ENCODE measurements at regions not wholly inside any gene's neighbourhood (a gene's known extent, or its start where the extent isn't known, plus 50 kb on each side); places are given as distances from the start of the nearest gene placed in this dataset.

DNA sequence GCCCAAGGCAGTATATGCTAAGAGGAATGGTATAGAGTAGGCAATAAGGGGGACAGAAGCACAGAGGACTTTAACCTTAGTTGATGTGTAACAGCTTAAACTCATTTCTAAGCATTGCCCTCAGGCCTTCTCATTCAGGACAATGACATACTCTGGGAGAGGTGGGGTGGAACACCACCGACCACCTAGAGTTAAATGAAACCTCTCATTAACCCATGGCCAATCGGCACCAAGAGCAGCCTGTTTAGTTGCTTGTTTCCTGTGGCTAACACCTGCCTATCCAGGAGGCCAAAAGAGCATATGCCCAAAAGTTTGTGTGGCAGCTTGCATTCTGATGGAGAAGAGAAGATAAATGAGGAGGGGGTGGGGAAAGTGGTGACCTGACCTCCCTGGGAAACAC is 50.0 kb downstream of the PABIR2 start:
- no peak for DNase-seq

DNA sequence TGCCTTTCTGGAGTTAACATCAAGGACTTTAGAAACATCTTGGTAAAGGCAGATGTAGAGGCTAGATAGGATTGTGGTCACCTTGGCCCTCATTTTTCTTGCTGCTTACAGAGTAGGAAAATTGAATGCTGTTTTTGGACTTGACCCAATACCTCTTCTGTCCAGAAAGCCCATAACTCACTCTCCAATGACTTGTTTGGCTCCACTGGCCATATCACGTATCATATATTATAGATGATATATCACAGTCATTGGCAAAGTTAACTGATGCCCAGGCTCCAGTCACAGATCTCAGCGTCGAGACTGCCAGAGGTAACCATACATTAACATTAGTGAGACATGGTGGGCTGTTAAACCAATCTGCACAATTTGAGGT is 50.6 kb downstream of the PABIR2 start:
- DNase-seq: no peak

DNA sequence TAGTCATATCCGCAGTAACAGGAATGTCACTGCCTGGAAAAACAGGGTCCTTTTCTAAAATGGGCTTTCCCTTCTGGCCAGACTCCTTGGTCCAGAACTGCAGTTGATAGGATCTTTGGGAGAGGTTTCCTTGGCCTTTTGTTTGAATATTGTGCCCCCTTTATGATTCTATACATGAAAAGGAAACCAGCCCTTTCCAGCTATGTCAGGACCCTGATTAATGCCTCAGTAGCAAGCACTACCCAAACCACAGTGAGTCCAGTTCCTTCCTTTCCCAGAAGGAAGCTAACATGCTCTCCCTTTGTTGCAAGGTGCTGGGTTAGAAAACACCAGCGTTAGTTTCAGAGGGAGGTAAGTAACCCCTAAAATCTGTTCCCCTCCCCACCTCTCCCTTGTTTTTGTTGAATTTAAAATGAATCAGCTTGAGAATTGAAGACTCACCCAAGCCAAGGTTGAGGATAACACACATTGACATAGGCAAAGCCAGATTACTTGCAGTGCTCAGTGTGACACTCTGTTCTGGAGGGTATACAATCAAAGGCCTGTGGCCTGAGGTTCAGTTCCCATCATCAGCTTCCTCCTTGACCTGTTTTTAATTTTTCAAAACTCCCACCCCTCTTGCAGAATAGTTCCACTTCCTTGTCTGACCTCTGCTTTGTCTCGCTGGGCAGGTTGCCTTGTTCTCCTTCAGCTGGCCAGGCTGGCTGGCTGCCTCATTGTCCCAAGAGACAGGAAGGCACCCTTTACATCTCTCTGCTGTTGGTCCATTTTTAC is 51.2 kb downstream of the PABIR2 start:
- DNase-seq: no peak

DNA sequence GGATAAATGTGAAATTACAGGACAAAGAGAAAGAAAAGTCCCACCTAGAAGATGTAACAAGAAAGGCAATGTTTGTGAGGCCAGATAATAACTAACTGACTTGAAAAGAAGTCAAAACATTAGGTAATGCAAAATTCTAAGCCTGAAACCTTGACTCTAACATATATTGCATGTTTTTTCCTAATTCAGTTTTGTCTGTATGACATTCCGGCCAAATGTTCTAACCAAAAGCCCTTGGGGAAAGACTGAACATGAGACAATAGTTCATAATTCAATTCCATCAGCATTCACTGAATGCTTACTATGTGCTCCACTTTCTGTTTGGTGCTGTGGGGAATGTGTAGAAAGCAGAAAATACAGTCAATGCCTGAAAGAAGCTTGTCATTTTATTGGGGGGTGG is 53.9 kb downstream of the PABIR2 start:
- no peak for DNase-seq

DNA sequence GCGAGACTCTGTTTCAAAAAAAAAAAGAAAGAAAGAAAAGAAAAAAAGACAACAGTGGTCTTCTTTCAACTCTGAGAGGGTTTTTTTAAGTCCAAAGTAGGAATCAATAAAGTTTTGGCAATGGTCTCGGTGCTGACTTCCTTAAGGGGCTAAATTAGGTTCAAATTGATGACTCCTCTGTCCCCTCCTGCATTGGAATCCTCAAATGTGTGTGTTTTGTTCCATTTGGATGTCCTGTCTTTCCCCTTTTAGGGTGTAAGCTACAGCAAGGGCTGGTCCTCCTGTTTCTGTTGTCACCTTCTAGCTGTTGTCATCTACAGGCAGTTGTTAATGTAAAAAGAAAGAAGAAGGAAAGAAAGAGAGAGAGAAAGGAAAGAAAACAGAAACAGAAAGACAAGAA is 54.4 kb downstream of the PABIR2 start:
- DNase-seq: no peak

DNA sequence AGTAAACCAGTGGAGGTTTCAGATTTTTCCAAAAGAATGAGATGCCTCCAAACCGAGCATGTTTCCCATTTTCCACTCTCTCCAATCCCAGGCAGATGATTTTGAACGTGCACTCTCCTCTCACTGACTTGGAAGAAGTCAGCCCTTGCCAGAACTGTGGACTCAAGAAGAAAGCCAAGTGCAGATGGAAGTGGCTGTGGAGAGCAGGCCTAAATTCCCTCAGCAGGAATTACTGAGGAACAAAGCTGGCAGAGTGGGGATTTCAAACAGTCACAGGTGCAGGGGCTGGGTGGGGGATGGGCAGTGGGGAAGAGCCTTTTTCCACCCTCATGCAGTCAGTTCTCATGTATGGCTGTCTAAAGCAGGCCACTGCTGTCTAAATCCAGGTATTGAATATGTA is 55.3 kb downstream of the PABIR2 start:
- DNase-seq: no peak

DNA sequence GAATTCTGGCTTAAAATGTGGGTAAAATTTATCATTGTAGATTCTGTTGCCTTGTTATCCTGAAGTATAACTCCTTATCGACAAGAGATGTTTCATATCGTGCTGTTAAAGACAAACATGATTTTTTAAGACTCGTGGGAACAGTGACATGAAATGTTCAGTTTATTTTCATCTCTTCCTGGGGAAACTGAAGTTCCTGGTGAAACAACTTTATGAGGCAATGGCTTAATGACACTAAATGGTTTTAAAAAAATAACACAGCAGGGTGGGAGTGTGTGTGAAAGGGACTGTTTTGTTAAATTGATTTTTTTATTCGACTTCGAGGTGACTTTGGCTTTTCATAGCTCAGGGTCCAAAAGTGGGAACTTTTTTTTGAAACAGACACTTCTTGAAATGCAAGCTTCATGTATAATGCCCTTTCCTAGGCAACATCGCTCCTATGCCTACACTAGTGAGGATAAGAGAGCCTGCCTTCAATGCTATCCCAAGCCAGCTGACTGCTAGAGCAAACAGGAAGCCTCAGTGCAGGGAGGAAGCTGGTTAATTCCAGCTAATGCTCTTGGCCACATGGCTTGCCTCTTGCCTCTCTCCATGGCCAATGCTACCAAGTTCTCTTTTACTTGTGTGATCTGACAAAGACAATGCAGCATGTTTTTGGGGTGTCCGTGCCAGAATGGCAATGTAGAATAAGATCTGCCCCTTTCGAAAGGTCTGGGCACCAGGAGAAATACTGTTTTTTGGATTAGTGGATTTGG is 57.8 kb downstream of the PABIR2 start:
- DNase-seq: no peak

DNA sequence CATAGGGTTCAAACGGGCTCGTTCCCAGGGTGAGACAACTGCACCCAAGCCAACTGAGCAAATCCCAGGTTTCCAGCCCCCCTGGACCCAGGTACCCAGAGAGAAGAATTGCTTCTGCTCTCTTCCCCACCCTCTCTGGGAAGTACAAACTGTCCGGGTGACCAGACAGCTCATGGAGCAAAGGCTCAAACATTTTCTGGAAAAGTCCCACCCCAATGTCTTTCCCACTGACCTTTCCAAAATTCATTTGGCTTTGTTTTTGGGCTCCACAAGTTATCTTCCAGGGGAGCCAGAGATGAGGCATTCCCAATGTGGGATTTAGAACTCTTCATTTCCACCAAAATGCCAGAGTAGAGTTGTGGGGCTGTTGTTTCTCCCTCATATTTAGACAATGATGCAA is 58.6 kb downstream of the PABIR2 start:
- DNase-seq: no peak

DNA sequence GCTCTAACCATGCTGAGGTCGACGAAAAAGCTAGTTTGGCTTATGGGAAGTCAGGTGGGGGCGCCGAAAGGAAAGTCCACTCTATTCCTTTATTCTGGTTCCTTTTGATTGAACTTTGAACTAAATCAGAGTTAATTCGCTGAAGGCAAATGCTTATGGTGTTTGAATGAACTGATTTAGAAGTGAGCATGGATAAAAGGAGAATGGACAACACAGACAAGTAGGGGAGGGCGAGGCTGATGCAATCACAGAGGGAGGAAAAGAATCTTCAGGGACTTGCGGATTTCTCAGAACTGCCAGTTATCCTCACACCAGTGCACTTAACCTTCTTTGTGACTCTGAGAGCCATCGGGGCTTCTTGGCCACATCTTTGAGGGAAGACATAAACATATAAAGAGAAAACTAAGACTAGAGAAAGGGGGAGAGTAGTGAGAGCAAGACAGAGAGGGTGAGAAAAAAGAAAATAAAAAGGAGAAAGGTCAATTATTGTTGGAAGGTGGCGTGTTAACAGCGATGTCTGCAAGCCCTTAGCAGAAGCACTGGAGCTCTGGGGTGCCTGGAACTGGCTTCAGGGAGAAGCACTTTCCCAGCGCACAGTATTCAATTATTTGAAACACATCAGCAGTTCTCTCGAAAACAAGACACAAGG is 59.2 kb downstream of the PABIR2 start:
- DNase-seq: no peak

DNA sequence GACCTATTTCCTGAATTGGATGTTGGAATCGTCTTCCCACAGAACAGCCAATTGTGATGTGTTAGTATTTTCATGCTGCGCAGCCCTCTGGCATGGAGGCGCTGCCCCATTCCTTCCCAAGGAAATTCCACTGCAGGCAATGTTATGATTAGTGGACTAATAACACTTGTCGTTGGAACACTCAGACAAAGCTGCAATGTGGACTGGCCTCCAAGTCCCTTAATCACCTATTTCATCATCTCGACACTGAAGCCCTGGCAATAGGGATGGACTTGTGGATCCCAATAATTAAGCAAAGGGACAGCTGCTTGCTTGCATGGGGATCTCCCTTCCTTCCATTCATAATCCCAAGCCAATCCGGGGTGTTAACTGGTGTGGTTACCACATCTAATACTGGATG is 59.9 kb downstream of the PABIR2 start:
- no peak for DNase-seq

DNA sequence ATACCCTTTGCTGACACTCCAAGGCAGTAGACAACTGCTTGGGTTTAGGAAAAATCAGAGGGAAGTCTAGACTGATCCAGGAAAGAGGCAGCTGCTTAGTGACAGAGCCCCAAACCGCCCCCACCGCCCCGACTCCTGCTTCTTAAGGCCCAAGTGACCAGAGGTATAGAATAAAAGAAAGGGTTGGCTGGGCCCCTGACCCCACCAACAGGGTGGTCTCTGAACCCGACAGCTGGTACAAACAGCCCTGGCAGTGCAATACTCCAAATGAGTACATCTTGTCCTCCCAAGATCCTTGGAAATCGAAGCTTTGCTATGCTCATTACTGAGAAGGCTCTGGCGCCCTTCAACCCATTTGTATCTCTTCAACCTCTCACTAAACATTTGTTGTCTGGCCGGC is 60.6 kb downstream of the PABIR2 start:
- DNase-seq: no peak

DNA sequence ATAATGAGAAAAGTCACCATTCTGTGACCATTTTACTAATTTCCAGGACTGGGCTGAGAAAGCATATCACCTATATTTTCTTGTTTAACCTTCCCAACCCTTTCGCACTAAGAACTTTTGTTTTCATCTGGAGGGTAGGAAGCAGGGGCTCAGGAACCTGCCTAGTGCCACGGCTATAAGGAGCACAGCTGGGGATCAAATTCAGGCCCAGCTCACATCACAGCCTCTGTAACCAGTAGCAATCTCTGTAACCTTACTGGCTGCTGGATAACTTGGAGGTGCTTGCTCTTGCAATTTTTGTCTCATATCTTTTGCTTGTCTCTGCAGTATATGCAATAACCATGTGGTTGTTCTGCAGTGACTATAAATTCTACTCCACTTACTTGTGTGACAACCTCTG is 62.0 kb downstream of the PABIR2 start:
- DNase-seq: no peak

DNA sequence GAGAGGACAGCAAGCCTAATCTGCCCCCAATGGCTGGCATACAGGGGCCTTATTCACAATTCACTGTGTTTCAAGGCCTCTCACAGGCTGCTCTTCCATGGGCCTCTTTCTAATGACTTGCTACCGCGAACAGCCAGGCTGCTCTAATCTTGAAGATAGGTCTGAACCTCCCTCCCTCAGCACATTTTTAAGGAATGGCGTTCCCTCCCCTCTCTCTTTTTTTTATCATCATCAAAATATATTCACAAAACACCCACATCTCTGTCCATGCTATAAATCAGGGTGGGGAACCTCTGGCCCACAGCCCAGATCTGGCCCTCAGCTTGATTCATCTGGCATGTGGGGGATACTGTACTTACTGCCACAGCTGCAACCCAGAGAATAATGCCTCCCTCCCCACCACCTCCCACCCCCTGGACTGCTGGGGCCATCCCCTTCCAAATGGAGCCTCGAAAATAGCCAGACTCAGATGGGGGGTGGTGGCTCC is 62.5 kb downstream of the PABIR2 start:
- DNase-seq: peak; percentile 23

DNA sequence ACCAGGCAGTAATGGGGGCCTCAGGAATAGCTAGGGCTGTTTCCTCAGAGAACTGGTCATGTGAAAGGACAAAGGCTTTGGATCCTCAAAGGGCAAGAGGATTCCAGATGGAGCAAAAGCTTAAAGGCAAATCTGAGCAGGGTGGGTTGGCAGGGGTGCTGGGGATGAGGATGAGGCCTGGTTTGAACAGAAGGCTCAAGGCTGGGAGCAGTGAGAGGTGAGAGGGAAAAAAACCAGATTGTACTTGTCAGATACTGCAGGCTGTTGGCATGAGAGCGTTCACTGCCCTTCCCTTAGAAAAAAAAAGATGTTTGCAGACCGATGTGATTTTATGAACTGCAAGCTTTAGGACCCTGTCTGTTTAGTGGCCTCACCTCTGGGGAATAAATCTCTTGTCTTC is 63.4 kb downstream of the PABIR2 start:
- DNase-seq: no peak

DNA sequence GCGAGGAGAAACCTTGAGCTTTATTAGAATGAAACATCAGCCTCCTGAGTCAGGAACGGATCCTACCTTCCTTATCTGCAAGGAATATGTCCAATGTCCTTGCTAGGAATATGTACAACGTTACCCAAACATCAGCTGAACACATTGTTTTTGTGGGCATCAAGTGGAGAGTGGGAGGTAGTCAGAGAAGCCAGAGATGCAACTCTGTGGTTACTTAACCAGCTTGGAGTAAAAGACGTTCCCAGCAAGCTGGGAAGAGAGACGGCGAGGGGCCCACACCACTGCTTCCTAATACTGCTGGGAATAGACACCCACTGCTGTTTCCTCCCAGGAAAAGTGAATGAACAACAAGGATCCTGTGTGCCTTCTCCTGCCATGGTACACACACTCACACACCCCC is 64.3 kb downstream of the PABIR2 start:
- no peak for DNase-seq

DNA sequence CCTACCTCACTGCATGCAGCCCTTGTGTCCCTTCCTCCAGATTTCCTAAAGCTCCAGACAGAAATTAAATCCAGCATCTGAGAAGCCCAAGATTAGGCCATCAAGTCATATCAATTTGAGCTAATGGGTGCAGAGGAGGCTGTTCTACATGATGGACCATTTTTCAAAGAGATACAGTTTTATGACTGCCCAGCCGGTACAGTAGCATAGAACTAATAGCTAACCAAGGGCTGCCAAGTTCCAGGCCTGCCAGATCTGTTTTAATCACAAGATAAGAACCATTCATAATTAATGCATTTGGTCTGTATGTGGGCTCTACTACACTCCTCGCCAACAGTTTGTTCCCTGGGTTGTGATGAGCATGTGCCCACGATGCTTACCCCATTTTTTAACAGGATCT is 64.9 kb downstream of the PABIR2 start:
- DNase-seq: no peak

DNA sequence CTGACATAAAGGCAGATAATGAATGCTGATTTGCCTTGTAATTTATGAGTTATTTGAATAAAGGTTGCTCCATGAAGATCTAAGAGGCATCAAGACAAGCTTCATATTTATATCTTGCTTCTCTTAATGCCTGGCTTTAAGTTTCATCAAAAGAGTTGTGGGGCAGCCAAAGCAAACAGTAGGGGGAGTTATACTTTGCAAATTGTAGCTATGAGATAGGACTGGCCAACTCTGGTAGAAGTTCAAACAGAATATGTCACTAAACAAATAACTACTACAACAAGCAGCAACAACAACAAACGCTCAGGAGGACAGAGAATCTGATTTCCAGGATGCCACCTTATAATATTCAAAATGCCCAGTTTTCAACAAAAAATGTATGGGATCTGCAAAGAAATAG is 69.1 kb upstream of the PLAC1 start:
- no peak for DNase-seq

DNA sequence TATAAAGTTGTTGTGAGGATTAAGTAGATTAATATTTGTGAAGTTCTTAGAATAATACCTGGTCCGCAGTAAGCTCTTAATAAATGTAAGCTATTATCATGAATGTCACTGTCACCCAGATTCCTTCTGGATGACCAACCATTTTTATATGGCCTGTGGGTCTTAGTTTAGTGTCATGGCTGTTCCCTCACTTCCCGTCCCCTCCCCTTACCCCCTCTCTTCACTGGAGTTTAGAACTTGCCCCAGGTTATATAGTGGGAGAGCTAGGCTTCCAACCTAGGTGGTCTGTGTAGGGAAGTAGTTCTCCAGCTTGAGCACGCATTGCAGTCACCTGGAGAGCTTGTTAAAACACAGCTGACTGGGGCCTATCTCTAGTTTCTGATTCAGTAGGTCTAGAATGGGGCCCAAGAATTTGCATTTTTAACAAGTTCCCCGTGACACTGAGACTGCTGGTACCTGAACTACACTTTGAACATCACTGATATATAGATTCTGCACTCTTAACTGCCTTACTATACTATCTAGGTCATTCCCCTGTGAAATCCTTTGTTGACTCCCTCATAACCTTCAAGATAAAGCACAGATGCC is 66.9 kb upstream of the PLAC1 start:
- DNase-seq: no peak

DNA sequence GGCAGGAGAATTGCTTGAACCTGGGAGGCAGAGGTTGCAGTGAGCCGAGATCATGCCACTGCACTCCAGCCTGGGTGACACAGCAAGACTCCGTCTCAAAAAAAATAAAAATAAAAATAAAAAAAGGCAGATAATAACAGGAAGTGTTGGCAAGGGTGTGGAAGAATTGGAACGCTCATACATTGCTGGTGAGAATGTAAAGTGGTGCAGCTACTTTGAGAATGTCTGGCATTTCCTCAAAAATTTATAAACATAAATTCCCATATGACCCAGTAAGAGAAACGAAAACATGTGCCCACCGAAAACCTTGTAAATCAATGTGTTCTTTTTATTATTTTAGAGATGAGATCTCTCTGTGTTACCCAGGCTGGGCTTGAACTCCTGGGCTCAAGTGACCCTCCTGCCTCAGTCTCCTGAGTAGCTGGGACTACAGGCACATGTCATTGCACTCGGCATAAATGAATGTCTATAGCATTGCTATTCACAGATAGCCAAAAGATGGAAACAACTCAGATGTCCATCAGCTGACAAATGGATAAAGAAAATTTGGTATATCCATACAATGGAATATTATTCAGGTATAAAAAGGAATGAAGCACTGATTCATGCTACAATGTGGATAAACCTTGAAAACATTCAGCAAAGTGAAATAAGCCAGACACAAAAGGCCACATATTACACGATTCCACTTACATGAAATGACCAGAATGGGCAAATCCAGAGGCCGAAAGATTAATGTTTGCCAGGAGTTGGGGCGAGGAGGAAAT is 63.7 kb upstream of the PLAC1 start:
- no peak for DNase-seq

DNA sequence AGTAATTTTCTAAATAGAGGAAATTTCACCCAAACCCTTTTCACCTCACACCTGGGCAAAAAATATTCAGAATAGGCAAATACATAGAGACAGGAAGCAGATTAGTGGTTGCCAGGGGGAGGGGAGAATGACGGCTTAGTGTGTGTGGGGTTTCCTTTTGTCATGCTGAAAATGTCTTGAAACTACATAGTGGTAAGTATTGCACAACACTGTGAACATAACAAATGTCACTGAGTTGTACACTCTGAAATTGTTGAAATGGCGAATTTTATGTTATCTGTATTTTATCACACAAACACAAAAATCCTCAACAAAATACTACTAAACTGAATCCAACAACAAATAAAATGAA is 60.7 kb upstream of the PLAC1 start:
- peak; percentile 0 for DNase-seq

DNA sequence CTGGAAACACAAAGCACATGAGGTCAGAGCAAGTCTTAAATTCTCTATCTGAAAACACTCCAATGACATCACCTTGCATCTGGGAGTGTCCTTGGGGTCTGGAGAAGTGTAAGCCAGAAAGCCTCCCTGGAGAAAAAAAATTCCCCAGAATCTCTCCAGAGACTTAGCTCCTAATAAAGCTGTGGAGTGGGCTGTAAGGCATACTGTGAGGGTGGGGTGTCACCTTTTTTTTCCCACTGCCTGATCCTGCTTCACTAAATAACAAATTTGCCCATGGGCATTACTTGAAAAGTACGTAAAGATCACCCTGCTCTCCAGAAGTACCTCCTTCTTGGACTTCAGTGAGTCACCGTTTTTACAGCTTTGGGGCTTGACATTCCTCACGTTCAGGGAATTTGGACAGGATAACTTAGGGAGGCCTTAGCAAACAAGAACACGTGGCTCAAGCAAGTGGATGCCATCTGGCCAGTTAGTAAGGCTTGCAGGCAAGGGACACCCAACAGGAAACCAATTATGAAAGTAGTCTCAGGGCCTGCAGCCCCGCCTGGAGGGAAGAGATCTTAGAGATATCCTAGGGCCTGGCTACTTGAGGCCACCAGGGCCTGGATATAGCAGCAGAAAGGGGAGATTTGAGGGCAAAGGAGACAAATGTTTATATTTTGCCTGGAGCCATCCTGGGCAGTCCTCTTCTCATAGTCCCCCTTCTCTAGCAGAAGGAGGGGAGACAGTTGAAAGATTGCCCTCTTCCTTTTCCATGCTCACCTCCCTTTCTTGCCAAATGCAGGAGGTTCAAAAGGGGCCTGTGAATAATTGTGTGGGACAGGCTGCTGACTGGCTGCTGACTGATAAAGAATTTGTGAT is 60.1 kb upstream of the PLAC1 start:
- peak; percentile 26 for DNase-seq

DNA sequence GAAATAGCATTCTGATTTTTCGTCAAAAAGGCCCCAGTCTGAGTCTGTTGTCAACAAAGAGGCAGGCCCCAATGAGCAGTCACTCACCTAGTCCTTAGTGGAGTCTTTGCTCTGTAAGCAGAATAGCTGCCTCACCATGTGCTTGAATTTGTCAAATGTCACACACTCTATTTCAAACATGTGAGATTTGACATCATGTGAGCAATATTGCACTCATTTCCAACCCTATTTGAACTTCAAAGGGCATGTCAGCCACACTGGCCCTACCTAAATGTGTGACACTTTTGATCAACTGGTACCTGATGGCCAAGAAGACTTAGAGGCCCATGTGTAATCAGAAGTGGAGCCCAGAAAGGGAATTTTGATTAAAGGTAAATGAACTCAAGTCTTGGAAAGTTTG is 59.4 kb upstream of the PLAC1 start:
- DNase-seq: no peak

All from kidney glomerular epithelial cell (primary cell).